Cardiac muscle cell (in vitro differentiated cells and primary cell): ENCODE measurements at regions not wholly inside any gene's neighbourhood (a gene's known extent, or its start where the extent isn't known, plus 50 kb on each side); places are given as distances from the start of the nearest gene placed in this dataset.

Experiments
- DNase-seq, 2 donors: peaks; one replicate each; pipeline versions ENCODE4 v3.0.0 to v3.0.0-alpha.2; 2010 to 2017; ENCODE audit warnings: low read depth in 1 of 2, low spot score in 1 of 2
- H3K27ac ChIP-seq: fragments of 200-600 bp; sonication (generic); 2 replicates; pipeline ENCODE4 v1.5.1; 2016
- H3K27me3 ChIP-seq: fragments of 200-600 bp; sonication (generic); 2 replicates; pipeline ENCODE4 v1.6.0; 2016; ENCODE audit warnings: control low read depth
- H3K36me3 ChIP-seq: fragments of 200-600 bp; sonication (generic); 2 replicates; pipeline ENCODE4 v1.5.1; 2016; ENCODE audit warnings: control low read depth
- H3K4me1 ChIP-seq: fragments of 200-600 bp; sonication (generic); 2 replicates; pipeline ENCODE4 v1.8.1; 2017; ENCODE audit warnings: low read depth, mild to moderate bottlenecking, mixed run types
- H3K4me3 ChIP-seq: fragments of 200-600 bp; sonication (generic); 2 replicates; pipeline ENCODE4 v1.5.1; 2016; ENCODE audit warnings: mild to moderate bottlenecking
- H3K9me3 ChIP-seq: fragments of 200-600 bp; sonication (generic); 2 replicates; pipeline ENCODE4 v1.5.1; 2017; ENCODE audit warnings: low read depth, mild to moderate bottlenecking, control low read depth
- TF ChIP-seq, protein P1 (sequence below): IDR thresholded peaks from 2 replicates; pipeline ENCODE4 v1.5.1; 2012; ENCODE audit warnings: low read depth, mild to moderate bottlenecking, low read length

DNA sequence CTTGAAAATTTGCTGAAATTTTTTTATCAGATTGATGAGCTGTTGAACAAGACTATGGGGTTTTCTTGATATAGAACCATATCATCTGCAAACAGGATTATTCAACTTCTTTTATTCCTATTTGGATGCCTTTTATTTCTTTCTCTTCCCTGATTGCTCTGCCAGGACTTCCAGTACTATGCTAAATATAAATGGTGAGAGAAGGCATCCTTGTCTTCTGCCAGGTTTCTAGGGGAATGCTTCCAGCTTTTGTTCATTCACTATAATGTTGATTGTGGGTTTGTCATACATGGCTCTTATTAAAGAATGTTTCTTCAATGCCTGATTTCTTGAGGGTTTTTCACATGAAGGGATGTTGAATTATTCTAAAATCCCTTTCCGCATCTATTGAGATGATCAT, 1139.5 kb downstream of the FAM133A start:
- Histone ChIP-seq H3K27ac (no peak overlapping the region), H3K36me3 (no peaks in the 10 kb centered on the region), H3K4me3 (no peak overlapping the region), H3K4me1 (no peaks in the 10 kb centered on the region), H3K9me3 (no peaks in the 10 kb centered on the region), H3K27me3 (no peaks in the 10 kb centered on the region)
- TF ChIP-seq, protein P1, sequence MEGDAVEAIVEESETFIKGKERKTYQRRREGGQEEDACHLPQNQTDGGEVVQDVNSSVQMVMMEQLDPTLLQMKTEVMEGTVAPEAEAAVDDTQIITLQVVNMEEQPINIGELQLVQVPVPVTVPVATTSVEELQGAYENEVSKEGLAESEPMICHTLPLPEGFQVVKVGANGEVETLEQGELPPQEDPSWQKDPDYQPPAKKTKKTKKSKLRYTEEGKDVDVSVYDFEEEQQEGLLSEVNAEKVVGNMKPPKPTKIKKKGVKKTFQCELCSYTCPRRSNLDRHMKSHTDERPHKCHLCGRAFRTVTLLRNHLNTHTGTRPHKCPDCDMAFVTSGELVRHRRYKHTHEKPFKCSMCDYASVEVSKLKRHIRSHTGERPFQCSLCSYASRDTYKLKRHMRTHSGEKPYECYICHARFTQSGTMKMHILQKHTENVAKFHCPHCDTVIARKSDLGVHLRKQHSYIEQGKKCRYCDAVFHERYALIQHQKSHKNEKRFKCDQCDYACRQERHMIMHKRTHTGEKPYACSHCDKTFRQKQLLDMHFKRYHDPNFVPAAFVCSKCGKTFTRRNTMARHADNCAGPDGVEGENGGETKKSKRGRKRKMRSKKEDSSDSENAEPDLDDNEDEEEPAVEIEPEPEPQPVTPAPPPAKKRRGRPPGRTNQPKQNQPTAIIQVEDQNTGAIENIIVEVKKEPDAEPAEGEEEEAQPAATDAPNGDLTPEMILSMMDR: no peak
- DNase-seq: no peak

DNA sequence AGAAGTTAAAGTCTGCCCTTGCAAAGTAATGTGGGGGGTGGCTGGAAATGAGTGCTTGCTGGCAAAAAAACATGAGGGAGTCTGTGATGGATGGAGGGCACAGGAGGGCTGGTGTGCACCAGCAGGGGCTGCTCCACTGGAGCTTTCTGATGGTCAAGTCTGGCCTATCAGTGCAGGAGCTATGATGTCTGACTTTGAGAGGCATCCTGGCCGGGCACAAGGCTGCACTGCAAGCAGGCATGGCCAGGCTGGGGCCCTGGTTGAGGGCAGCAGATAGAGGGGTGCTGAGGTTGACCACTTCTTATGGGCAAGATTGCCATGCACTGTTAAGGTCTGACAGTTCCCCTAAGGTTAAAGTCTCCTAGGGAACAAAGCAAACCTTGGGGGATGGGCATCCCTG, 1140.2 kb downstream of the FAM133A start:
- no peak overlapping the region for H3K4me3 ChIP-seq

DNA sequence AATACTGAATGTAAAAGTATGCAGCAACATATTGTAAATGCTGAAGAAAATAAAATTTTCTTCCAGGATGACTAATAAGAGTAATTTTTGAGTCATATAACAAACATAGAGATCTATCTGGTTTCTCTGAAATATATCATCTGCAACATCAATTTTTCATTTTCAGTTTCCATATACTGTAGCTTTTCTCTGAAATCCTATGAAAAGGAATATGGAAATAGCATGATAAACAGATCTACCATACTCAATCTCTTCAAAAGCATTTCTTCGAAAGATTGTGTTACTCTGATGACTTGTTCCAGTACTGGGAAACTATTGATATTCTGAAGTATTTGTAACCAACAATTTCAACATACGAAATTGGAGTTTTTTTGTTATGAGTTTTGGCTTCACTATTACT, 1156.7 kb downstream of the FAM133A start:
- Histone ChIP-seq H3K27ac (no peak overlapping the region), H3K9me3 (no peaks in the 10 kb centered on the region), H3K36me3 (no peaks in the 10 kb centered on the region), H3K27me3 (no peaks in the 10 kb centered on the region), H3K4me1 (no peaks in the 10 kb centered on the region), H3K4me3 (no peak overlapping the region)
- DNase-seq: no peak
- TF ChIP-seq, protein P1: no peak

More for the DNA sequence above, 1140.2 kb downstream of the FAM133A start:
- no peaks in the 10 kb centered on the region for H3K4me1 ChIP-seq
- no peaks in the 10 kb centered on the region for H3K36me3 ChIP-seq
- no peaks in the 10 kb centered on the region for H3K9me3 ChIP-seq
- no peaks in the 10 kb centered on the region for H3K27me3 ChIP-seq
- no peak for DNase-seq
- TF ChIP-seq, protein P1: no peak
- no peak overlapping the region for H3K27ac ChIP-seq

DNA sequence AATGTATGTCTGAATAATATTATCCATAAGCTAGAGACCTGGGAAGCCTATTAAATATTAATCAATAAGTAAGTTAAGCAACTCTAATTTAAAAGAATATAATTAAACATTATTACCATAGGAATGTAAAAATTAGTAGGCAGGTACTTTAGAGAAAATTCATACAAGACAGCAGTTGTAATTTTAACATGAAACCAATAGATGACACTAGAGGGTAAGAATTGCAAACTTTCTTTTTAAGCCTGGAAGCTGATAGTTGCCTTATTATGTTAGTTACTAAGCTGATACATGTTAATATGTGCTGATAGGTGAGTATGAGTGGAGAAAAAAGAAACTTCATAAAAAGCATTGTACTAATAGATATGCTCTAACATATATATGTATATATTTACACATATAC, 1157.4 kb downstream of the FAM133A start:
- H3K27me3 ChIP-seq: no peaks in the 10 kb centered on the region
- TF ChIP-seq, protein P1: peak; percentile 24
- DNase-seq: peak; percentile 6 to 20
- no peaks in the 10 kb centered on the region for H3K36me3 ChIP-seq
- H3K27ac ChIP-seq: no peak overlapping the region
- no peak overlapping the region for H3K4me3 ChIP-seq
- no peaks in the 10 kb centered on the region for H3K4me1 ChIP-seq
- H3K9me3 ChIP-seq: no peaks in the 10 kb centered on the region

DNA sequence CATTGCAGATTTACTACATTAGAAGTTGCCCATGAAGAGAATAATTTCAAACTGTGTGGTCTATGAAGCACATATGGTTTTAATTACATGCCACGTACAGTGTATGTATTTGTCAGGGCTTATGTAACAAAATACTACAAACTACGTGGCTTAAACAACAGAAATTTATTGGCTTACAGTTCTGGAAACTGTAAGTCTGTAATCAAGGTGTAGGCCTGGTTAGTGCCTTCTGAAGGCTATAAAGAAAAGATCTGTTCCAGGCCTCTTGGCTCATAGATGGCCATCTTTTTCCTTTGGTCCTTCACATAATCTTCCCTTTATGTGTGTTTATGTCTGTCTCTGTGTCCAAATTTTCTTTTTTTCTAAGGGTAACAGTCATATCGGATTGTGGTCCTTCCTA, 1160.2 kb downstream of the FAM133A start:
- no peak for DNase-seq
- Histone ChIP-seq H3K9me3 (no peaks in the 10 kb centered on the region), H3K27ac (no peak overlapping the region), H3K4me3 (no peak overlapping the region), H3K4me1 (no peaks in the 10 kb centered on the region), H3K27me3 (no peaks in the 10 kb centered on the region), H3K36me3 (no peaks in the 10 kb centered on the region)
- TF ChIP-seq, protein P1: no peak

DNA sequence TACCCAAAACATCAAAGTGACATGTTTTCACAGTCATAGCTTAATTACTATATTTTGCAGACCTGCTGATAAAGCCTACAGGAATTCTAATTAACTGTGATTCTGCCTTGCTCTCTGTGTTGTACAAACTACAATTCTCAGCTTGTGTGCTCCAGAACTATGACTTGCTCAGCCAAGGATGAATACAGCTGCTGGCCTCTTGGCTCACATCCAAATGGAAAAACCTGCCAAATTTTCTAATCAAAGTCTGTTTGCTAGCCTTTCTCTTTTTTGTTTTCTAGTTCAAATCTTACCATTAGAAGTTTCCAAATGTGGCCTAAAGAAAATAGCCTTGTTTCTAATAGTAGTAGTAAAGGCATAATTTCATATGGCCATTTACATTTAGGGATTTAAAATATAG, 1176.8 kb downstream of the FAM133A start:
- Histone ChIP-seq H3K27ac (no peak overlapping the region), H3K4me3 (no peak overlapping the region), H3K36me3 (no peaks in the 10 kb centered on the region), H3K27me3 (no peaks in the 10 kb centered on the region), H3K4me1 (no peaks in the 10 kb centered on the region), H3K9me3 (no peaks in the 10 kb centered on the region)
- TF ChIP-seq, protein P1: no peak
- no peak for DNase-seq
